A673 (cell line): ENCODE measurements at regions not wholly inside any gene's neighbourhood (a gene's known extent, or its start where the extent isn't known, plus 50 kb on each side); places are given as distances from the start of the nearest gene placed in this dataset.
A peak's percentile ranks its signal among the peaks of the same experiment; 100 is the strongest.

Experiments
- BruUV-seq: library from RNA; stranded (reverse); fragments of 400-500 nt; replicated peaks from 2 replicates; lab custom pipeline; 2021; lab: Mats Ljungman, UMichigan
- CTCF ChIA-PET: fragments of 300-600 bp; sonication (Branson Sonifier 250); formaldehyde crosslinking; loops from one replicate; lab custom pipeline; 2022; ENCODE audit warnings: antibody characterized with exemption; lab: Charles Lee
- POLR2A ChIA-PET: fragments of 300-600 bp; sonication (Branson Sonifier 250); formaldehyde crosslinking; loops from one replicate; lab custom pipeline; 2022; ENCODE audit warnings: antibody characterized with exemption; ENCODE audit not compliant: low non-redundant PET; lab: Charles Lee
- DNase-seq: peaks from one replicate; pipeline ENCODE4 v3.0.0-alpha.2; 2015; ENCODE audit warnings: low spot score
- H3K27ac ChIP-seq: fragments of 200-600 bp; sonication (generic); 2 replicates; pipeline ENCODE4 v1.5.1; 2016; ENCODE audit warnings: mixed run types, low read depth, mild to moderate bottlenecking, mixed read lengths, antibody characterized with exemption, low read length; ENCODE audit not compliant: poor library complexity, severe bottlenecking
- H3K27me3 ChIP-seq: fragments of 200-600 bp; sonication (generic); replicated peaks from 2 replicates; pipeline ENCODE4 v1.6.1; 2017; ENCODE audit warnings: mixed run types, low read depth, mild to moderate bottlenecking, mixed read lengths, antibody characterized with exemption, low read length; ENCODE audit not compliant: insufficient read depth, poor library complexity
- H3K36me3 ChIP-seq: fragments of 200-600 bp; sonication (generic); 2 replicates; pipeline ENCODE4 v1.6.1; 2016; ENCODE audit warnings: mixed run types, mild to moderate bottlenecking, mixed read lengths, antibody characterized with exemption, low read length; ENCODE audit not compliant: insufficient read depth, poor library complexity, severe bottlenecking
- H3K4me1 ChIP-seq: fragments of 200-600 bp; sonication (generic); 2 replicates; pipeline ENCODE4 v1.6.1; 2017; ENCODE audit warnings: mixed run types, mild to moderate bottlenecking, mixed read lengths, antibody characterized with exemption, low read length; ENCODE audit not compliant: insufficient read depth, poor library complexity, severe bottlenecking
- H3K4me3 ChIP-seq: fragments of 200-600 bp; sonication (generic); 2 replicates; pipeline ENCODE4 v1.5.1; 2016; ENCODE audit warnings: low read depth, mixed run types, mild to moderate bottlenecking, mixed read lengths, low read length; ENCODE audit not compliant: poor library complexity, severe bottlenecking
- H3K9me3 ChIP-seq: fragments of 200-600 bp; sonication (generic); 2 replicates; pipeline ENCODE4 v1.6.1; 2016; ENCODE audit warnings: mixed run types, low read depth, mild to moderate bottlenecking, mixed read lengths, antibody characterized with exemption, low read length; ENCODE audit not compliant: poor library complexity, severe bottlenecking
- CTCF ChIP-seq: fragments of 300-800, 200-600 bp; sonication (generic); conservative IDR thresholded peaks from 2 replicates; pipeline ENCODE4 v1.5.1; 2017; ENCODE audit warnings: low read depth, mild to moderate bottlenecking, antibody characterized with exemption, low read length, moderate library complexity, mixed read lengths
- EZH2 ChIP-seq: fragments of 200-600 bp; sonication (generic); IDR thresholded peaks from 2 replicates; pipeline ENCODE4 v1.6.1; 2017; ENCODE audit warnings: borderline replicate concordance, low read depth, mild to moderate bottlenecking, mixed read lengths, antibody characterized with exemption, low read length; ENCODE audit not compliant: poor library complexity, severe bottlenecking
- intact Hi-C: fragments of 100-400 bp; cut with micrococcal nuclease; formaldehyde crosslinking; loops from one replicate; pipeline ENCODE4 v1.10.0; 2022; ENCODE audit not compliant: unreplicated experiment

- TF ChIP-seq EZH2 (no peak), CTCF (no peak)
- intact Hi-C loops = no loop called here
- H3K4me1 ChIP-seq = peaks cover 28% of the 10 kb centered on the region
- H3K36me3 ChIP-seq = no peaks in the 10 kb centered on the region
- BruUV-seq = no TSS peak
- no peak overlapping the region for H3K4me3 ChIP-seq
- ChIA-PET POLR2A (no interaction called here), CTCF (no interaction called here)
- H3K27ac ChIP-seq = no peak overlapping the region
- H3K9me3 ChIP-seq = no peaks in the 10 kb centered on the region
- no peaks in the 10 kb centered on the region for H3K27me3 ChIP-seq
- peak; percentile 10 for DNase-seq
Measured at GRCh38 chr9:7363777-7364477, 435.7 kb downstream of the DMAC1 start.

- Histone ChIP-seq H3K27me3 (no peaks in the 10 kb centered on the region), H3K4me1 (peaks cover 16% of the 10 kb centered on the region), H3K27ac (no peak overlapping the region), H3K9me3 (no peaks in the 10 kb centered on the region), H3K4me3 (no peak overlapping the region), H3K36me3 (no peaks in the 10 kb centered on the region)
- intact Hi-C loops = no loop called here
- no peak for TF ChIP-seq EZH2
- no peak for TF ChIP-seq CTCF
- ChIA-PET POLR2A (no interaction called here), CTCF (no interaction called here)
- no peak for DNase-seq
- no TSS peak for BruUV-seq
Measured at GRCh38 chr9:7360513-7360912, 439.1 kb downstream of the DMAC1 start.

GRCh38 chr9:7358876-7359275 is 440.7 kb downstream of the DMAC1 start:
- TF ChIP-seq CTCF (peak; percentile 55), EZH2 (no peak)

More at GRCh38 chr9:7358876-7359275, 440.7 kb downstream of the DMAC1 start:
- no TSS peak for BruUV-seq
- POLR2A ChIA-PET = no interaction called here
- H3K27me3 ChIP-seq = no peaks in the 10 kb centered on the region
- intact Hi-C loops = no loop called here
- H3K4me3 ChIP-seq = no peak overlapping the region
- no peaks in the 10 kb centered on the region for H3K9me3 ChIP-seq
- DNase-seq = peak; percentile 12
- H3K27ac ChIP-seq = no peak overlapping the region
- no peaks in the 10 kb centered on the region for H3K36me3 ChIP-seq
- peaks cover 10% of the 10 kb centered on the region for H3K4me1 ChIP-seq
- CTCF ChIA-PET = interaction anchor here (0.6 to 1.4 kb wide), 3 partner anchors 17 to 43 kb away, joined by 3 to 8 read pairs (median 4); no protein-coding TSS in a partner anchor
